Calu3 (cell line): ENCODE measurements at regions not wholly inside any gene's neighbourhood (a gene's known extent, or its start where the extent isn't known, plus 50 kb on each side); places are given as distances from the start of the nearest gene placed in this dataset.

Source experiments
- BruUV-seq: library from RNA; stranded (reverse); fragments of 400-500 nt; replicated peaks from 2 replicates; lab custom pipeline; 2021; lab: Mats Ljungman, UMichigan
- CTCF ChIA-PET: fragments of 300-600 bp; sonication (Branson Sonifier 250); formaldehyde crosslinking; loops from one replicate; lab custom pipeline; 2022; ENCODE audit warnings: antibody characterized with exemption; lab: Charles Lee
- DNase-seq: peaks from one replicate; pipeline ENCODE4 v3.0.0; 2022
- H3K27ac Mint-ChIP-seq: one replicate; pipeline ENCODE4 v1.8.0; 2022; ENCODE audit warnings: mixed read lengths; ENCODE audit not compliant: unreplicated experiment
- H3K27me3 Mint-ChIP-seq: one replicate; pipeline ENCODE4 v1.8.0; 2022; ENCODE audit warnings: mixed read lengths; ENCODE audit not compliant: unreplicated experiment
- H3K36me3 Mint-ChIP-seq: one replicate; pipeline ENCODE4 v1.8.0; 2022; ENCODE audit warnings: mild to moderate bottlenecking, moderate library complexity, mixed read lengths; ENCODE audit not compliant: insufficient read depth, unreplicated experiment
- H3K4me1 Mint-ChIP-seq: one replicate; pipeline ENCODE4 v1.8.0; 2022; ENCODE audit warnings: mild to moderate bottlenecking, low read depth, mixed read lengths; ENCODE audit not compliant: unreplicated experiment
- H3K4me3 Mint-ChIP-seq: one replicate; pipeline ENCODE4 v1.8.0; 2022; ENCODE audit warnings: mild to moderate bottlenecking, low read depth, moderate library complexity, mixed read lengths; ENCODE audit not compliant: unreplicated experiment
- H3K9me3 Mint-ChIP-seq: one replicate; pipeline ENCODE4 v1.8.0; 2022; ENCODE audit warnings: low read depth, mixed read lengths; ENCODE audit not compliant: unreplicated experiment
- intact Hi-C: fragments of 100-400 bp; cut with micrococcal nuclease; formaldehyde crosslinking; loops from one replicate; pipeline ENCODE4 v1.10.0; 2022; ENCODE audit not compliant: unreplicated experiment
- TF ChIP-seq, protein P1 (sequence below): fragments of 200-600 bp; IDR thresholded peaks from one replicate; pipeline ENCODE4 v1.8.0; 2022; ENCODE audit warnings: antibody characterized with exemption; ENCODE audit not compliant: unreplicated experiment

GRCh38 chr2:142602418-142602989 lies 275.0 kb upstream of the KYNU start:
- no peak overlapping the region for H3K4me3 Mint-ChIP-seq
- no peaks in the 10 kb centered on the region for H3K9me3 Mint-ChIP-seq
- TF ChIP-seq, protein P1, sequence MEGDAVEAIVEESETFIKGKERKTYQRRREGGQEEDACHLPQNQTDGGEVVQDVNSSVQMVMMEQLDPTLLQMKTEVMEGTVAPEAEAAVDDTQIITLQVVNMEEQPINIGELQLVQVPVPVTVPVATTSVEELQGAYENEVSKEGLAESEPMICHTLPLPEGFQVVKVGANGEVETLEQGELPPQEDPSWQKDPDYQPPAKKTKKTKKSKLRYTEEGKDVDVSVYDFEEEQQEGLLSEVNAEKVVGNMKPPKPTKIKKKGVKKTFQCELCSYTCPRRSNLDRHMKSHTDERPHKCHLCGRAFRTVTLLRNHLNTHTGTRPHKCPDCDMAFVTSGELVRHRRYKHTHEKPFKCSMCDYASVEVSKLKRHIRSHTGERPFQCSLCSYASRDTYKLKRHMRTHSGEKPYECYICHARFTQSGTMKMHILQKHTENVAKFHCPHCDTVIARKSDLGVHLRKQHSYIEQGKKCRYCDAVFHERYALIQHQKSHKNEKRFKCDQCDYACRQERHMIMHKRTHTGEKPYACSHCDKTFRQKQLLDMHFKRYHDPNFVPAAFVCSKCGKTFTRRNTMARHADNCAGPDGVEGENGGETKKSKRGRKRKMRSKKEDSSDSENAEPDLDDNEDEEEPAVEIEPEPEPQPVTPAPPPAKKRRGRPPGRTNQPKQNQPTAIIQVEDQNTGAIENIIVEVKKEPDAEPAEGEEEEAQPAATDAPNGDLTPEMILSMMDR = no peak
- no peak overlapping the region for H3K27ac Mint-ChIP-seq
- H3K4me1 Mint-ChIP-seq = peaks cover 29% of the 10 kb centered on the region
- intact Hi-C loops = loop anchor here (5.0 to 10.0 kb wide), 3 partner anchors 130 to 1048 kb away; no protein-coding TSS in a partner anchor
- DNase-seq = no peak
- no TSS peak for BruUV-seq
- CTCF ChIA-PET = no interaction called here
- H3K27me3 Mint-ChIP-seq = no peaks in the 10 kb centered on the region
- no peaks in the 10 kb centered on the region for H3K36me3 Mint-ChIP-seq

- CTCF ChIA-PET = no interaction called here
- no peaks in the 10 kb centered on the region for H3K27me3 Mint-ChIP-seq
- no peaks in the 10 kb centered on the region for H3K9me3 Mint-ChIP-seq
- TF ChIP-seq, protein P1 = no peak
- intact Hi-C loops = loop anchor here (5.0 to 10.0 kb wide), 3 partner anchors 129 to 1047 kb away; no protein-coding TSS in a partner anchor
- no TSS peak for BruUV-seq
- no peak overlapping the region for H3K27ac Mint-ChIP-seq
- H3K4me3 Mint-ChIP-seq = no peak overlapping the region
- no peak for DNase-seq
- H3K4me1 Mint-ChIP-seq = peaks cover 35% of the 10 kb centered on the region
- H3K36me3 Mint-ChIP-seq = no peaks in the 10 kb centered on the region
Observed at GRCh38 chr2:142601794-142602193, 275.7 kb upstream of the KYNU start.

DNA sequence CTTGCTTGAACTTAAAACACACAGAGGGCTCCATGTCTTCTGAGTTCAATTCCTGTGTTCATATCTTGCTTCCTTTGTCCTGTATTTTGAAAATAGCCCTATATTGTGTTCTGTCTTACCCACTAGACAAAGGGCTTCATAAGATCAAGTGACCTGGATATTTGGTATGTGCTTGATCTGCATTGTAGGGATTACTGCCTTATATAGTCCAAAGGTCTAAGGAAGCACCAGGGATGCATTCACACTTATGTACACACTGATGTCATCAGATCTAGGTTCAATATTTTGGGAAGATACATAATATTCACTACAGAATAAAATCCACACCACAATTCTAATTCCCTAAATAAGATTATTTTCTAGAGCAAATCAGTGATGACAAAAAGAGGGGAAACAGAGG lies 278.0 kb upstream of the KYNU start:
- Mint-ChIP-seq H3K4me3 (no peak overlapping the region), H3K36me3 (no peaks in the 10 kb centered on the region), H3K27ac (no peak overlapping the region), H3K27me3 (no peaks in the 10 kb centered on the region), H3K9me3 (no peaks in the 10 kb centered on the region), H3K4me1 (peaks cover 44% of the 10 kb centered on the region)
- TF ChIP-seq, protein P1 = no peak
- intact Hi-C loops = loop anchor here (1.0 kb wide), 1 partner anchor 276 kb away; no protein-coding TSS in a partner anchor
- no TSS peak for BruUV-seq
- no peak for DNase-seq
- CTCF ChIA-PET = no interaction called here

GRCh38 chr2:142598846-142599245 lies 278.6 kb upstream of the KYNU start:
- intact Hi-C loops = loop anchor here (1.0 kb wide), 1 partner anchor 276 kb away; no protein-coding TSS in a partner anchor
- TF ChIP-seq, protein P1 = no peak
- Mint-ChIP-seq H3K4me1 (peaks cover 44% of the 10 kb centered on the region), H3K27ac (no peak overlapping the region), H3K9me3 (no peaks in the 10 kb centered on the region), H3K4me3 (no peak overlapping the region), H3K36me3 (no peaks in the 10 kb centered on the region), H3K27me3 (no peaks in the 10 kb centered on the region)
- CTCF ChIA-PET = no interaction called here
- no peak for DNase-seq
- no TSS peak for BruUV-seq
